GM10266 (cell line): ENCODE measurements at regions not wholly inside any gene's neighbourhood (a gene's known extent, or its start where the extent isn't known, plus 50 kb on each side); places are given as distances from the start of the nearest gene placed in this dataset.

Source experiments
- DNase-seq: peaks from one replicate; pipeline ENCODE4 v3.0.0; 2012; ENCODE audit errors: extremely low spot score
- CTCF ChIP-seq: IDR thresholded peaks from 2 replicates; pipeline ENCODE4 v1.5.1; 2012; ENCODE audit warnings: mild to moderate bottlenecking, low read depth; ENCODE audit not compliant: control insufficient read depth, insufficient read depth; ENCODE audit errors: missing control alignments

- DNase-seq, result no peak
- TF ChIP-seq CTCF, result no peak
Measured at GRCh38 chr5:114310666-114311065, 51.2 kb upstream of the KCNN2 start.

GRCh38 chr5:114311281-114311680 lies 50.6 kb upstream of the KCNN2 start:
- no peak for TF ChIP-seq CTCF
- no peak for DNase-seq

GRCh38 chr5:114311968-114312367 lies 49.9 kb upstream of the KCNN2 start:
- TF ChIP-seq CTCF, result no peak
- no peak for DNase-seq
